ENCODE measurements at regions not wholly inside any gene's neighbourhood (a gene's known extent, or its start where the extent isn't known, plus 50 kb on each side); places are given as distances from the start of the nearest gene placed in this dataset.

- no peak for ATAC-seq (ENCODE audit: poor library complexity)
- intact Hi-C loops (cut with DNase I, micrococcal nuclease): no loop called here
- ChIA-PET POLR2A (no interaction called here), CTCF (no interaction called here)
- no peak for DNase-seq
- Mint-ChIP-seq H3K36me3 (ENCODE audit: low read depth) (no peaks in the 10 kb centered on the region), H3K27me3 (no peaks in the 10 kb centered on the region), H3K4me1 (ENCODE audit: low read depth) (no peaks in the 10 kb centered on the region), H3K27ac (no peak overlapping the region), H3K9me3 (peaks cover 3% of the 10 kb centered on the region), H3K4me3 (no peak overlapping the region)
- no peak overlapping the region for H3K27ac ChIP-seq (ENCODE audit: low read depth in 1 of 2, low read length in 2 of 2)
- no peak overlapping the region for H3K4me3 ChIP-seq (ENCODE audit: low read length)
- H3K4me1 ChIP-seq (ENCODE audit: insufficient read depth, low read length): no peaks in the 10 kb centered on the region
- no peaks in the 10 kb centered on the region for H3K36me3 ChIP-seq (ENCODE audit: insufficient read depth, low read length)
- H3K9me3 ChIP-seq (ENCODE audit: control insufficient read depth in 1 of 2, insufficient read depth in 1 of 2, low read length in 2 of 2): peaks cover 0 to 13% of the 10 kb centered on the region in 2 experiments
- H3K27me3 ChIP-seq (ENCODE audit: control insufficient read depth in 1 of 2, insufficient read depth in 2 of 2, low read length in 2 of 2): no peaks in the 10 kb centered on the region
- TF ChIP-seq, protein P1, sequence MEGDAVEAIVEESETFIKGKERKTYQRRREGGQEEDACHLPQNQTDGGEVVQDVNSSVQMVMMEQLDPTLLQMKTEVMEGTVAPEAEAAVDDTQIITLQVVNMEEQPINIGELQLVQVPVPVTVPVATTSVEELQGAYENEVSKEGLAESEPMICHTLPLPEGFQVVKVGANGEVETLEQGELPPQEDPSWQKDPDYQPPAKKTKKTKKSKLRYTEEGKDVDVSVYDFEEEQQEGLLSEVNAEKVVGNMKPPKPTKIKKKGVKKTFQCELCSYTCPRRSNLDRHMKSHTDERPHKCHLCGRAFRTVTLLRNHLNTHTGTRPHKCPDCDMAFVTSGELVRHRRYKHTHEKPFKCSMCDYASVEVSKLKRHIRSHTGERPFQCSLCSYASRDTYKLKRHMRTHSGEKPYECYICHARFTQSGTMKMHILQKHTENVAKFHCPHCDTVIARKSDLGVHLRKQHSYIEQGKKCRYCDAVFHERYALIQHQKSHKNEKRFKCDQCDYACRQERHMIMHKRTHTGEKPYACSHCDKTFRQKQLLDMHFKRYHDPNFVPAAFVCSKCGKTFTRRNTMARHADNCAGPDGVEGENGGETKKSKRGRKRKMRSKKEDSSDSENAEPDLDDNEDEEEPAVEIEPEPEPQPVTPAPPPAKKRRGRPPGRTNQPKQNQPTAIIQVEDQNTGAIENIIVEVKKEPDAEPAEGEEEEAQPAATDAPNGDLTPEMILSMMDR (IDR thresholded peaks at IDR 0.05): no peak
These were observed 166.9 kb upstream of the MRPS30 start for GRCh38 chr5:44641820-44642219.

GRCh38 chr5:44640945-44641456 is 167.7 kb upstream of the MRPS30 start:
- intact Hi-C loops (cut with DNase I, micrococcal nuclease): no loop called here
- POLR2A ChIA-PET: no interaction called here

DNA sequence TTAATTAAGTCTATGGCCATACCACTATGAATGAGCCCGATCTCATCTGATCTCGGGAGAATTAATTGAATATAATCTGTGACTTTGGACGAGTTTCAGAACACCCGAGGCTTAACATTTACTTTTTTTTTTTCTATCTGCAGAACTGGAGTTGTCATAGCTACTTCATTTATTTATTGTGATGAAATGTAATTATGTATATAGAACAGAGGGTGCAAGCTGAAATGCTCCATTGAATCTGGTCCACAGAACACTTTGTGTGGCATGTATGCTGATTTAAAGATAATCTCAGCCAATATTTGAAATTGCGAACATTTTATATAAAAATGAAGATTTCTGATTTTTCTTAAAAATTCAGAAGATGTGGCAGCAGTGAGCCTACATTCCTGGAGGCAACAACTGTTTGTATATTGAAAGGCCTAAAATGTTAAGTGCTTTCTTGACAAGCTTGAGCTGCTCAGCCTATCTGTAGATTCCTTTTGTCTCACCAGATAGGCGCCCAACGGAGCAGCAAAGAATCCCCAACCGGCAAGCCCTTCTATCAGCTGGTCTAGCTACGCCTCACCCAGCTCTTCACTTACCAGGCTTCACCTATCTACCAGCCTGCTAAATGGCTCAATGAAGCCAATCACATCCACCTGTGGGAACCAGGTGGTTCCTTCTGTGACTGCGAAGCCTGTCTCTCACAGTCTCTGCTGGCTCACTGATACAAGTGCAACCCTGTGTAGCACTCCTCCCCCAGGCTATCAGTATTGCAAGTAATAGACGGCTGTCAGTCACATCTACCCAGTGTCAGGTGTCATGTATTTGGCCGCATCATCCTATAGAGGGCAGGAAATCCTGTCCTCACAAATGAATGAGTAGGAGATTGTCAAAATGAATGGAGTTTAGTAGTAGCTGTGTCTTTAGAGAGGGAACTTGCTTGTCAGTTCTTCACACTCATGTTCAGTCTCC is 170.6 kb upstream of the MRPS30 start:
- no peak overlapping the region for H3K4me3 Mint-ChIP-seq
- TF ChIP-seq, protein P1 (IDR thresholded peaks at IDR 0.05): no peak
- ChIA-PET POLR2A (no interaction called here), CTCF (no interaction called here)
- peaks cover 9% of the 10 kb centered on the region for H3K9me3 Mint-ChIP-seq
- no peaks in the 10 kb centered on the region for H3K4me1 Mint-ChIP-seq (ENCODE audit: low read depth)
- no peak for ATAC-seq (ENCODE audit: poor library complexity)
- no peaks in the 10 kb centered on the region for H3K27me3 Mint-ChIP-seq
- no peak for DNase-seq
- H3K36me3 Mint-ChIP-seq (ENCODE audit: low read depth): no peaks in the 10 kb centered on the region
- Histone ChIP-seq H3K4me3 (ENCODE audit: low read length) (no peak overlapping the region), H3K27ac (ENCODE audit: low read depth in 1 of 2, low read length in 2 of 2) (no peak overlapping the region), H3K4me1 (ENCODE audit: insufficient read depth, low read length) (no peaks in the 10 kb centered on the region), H3K36me3 (ENCODE audit: insufficient read depth, low read length) (no peaks in the 10 kb centered on the region), H3K9me3 (ENCODE audit: control insufficient read depth in 1 of 2, insufficient read depth in 1 of 2, low read length in 2 of 2) (peaks cover 0 to 20% of the 10 kb centered on the region in 2 experiments), H3K27me3 (ENCODE audit: control insufficient read depth in 1 of 2, insufficient read depth in 2 of 2, low read length in 2 of 2) (no peaks in the 10 kb centered on the region)
- H3K27ac Mint-ChIP-seq: no peak overlapping the region
- intact Hi-C loops (cut with DNase I, micrococcal nuclease): no loop called here

More at GRCh38 chr5:44640945-44641456, 167.7 kb upstream of the MRPS30 start:
- no peaks in the 10 kb centered on the region for H3K27me3 ChIP-seq (ENCODE audit: control insufficient read depth in 1 of 2, insufficient read depth in 2 of 2, low read length in 2 of 2)
- no peaks in the 10 kb centered on the region for H3K4me1 ChIP-seq (ENCODE audit: insufficient read depth, low read length)
- no peaks in the 10 kb centered on the region for H3K36me3 Mint-ChIP-seq (ENCODE audit: low read depth)
- CTCF ChIA-PET: no interaction called here
- TF ChIP-seq, protein P1 (IDR thresholded peaks at IDR 0.05): no peak
- no peak for DNase-seq
- no peaks in the 10 kb centered on the region for H3K36me3 ChIP-seq (ENCODE audit: insufficient read depth, low read length)
- H3K27ac ChIP-seq (ENCODE audit: low read depth in 1 of 2, low read length in 2 of 2): no peak overlapping the region
- H3K4me1 Mint-ChIP-seq (ENCODE audit: low read depth): no peaks in the 10 kb centered on the region
- no peaks in the 10 kb centered on the region for H3K27me3 Mint-ChIP-seq
- H3K4me3 Mint-ChIP-seq: no peak overlapping the region
- H3K4me3 ChIP-seq (ENCODE audit: low read length): no peak overlapping the region
- H3K27ac Mint-ChIP-seq: no peak overlapping the region
- ATAC-seq (ENCODE audit: poor library complexity): no peak
- peaks cover 0 to 20% of the 10 kb centered on the region in 2 experiments for H3K9me3 ChIP-seq (ENCODE audit: control insufficient read depth in 1 of 2, insufficient read depth in 1 of 2, low read length in 2 of 2)
- peaks cover 3% of the 10 kb centered on the region for H3K9me3 Mint-ChIP-seq

All from CD4-positive, alpha-beta T cell (primary cell).